H9 (cell line): ENCODE measurements at regions not wholly inside any gene's neighbourhood (a gene's known extent, or its start where the extent isn't known, plus 50 kb on each side); places are given as distances from the start of the nearest gene placed in this dataset.

ENCODE experiments used
- DNase-seq: peaks from one replicate; pipeline ENCODE4 v3.0.0-alpha.2; 2017
- H2AFZ ChIP-seq: one replicate; pipeline ENCODE4 v1.6.1; 2013; ENCODE audit warnings: mild to moderate bottlenecking, low read length, control low read depth, moderate library complexity
- H2AK5ac ChIP-seq: 2 replicates; pipeline ENCODE4 v1.6.1; 2013; ENCODE audit warnings: low read length, control low read depth, mixed read lengths; ENCODE audit not compliant: insufficient read length
- H2BK120ac ChIP-seq: one replicate; pipeline ENCODE4 v1.6.1; 2013; ENCODE audit warnings: low read depth, mild to moderate bottlenecking, low read length, control low read depth, inconsistent platforms; ENCODE audit not compliant: poor library complexity, severe bottlenecking
- H2BK12ac ChIP-seq: 2 replicates; pipeline ENCODE4 v1.6.1; 2013; ENCODE audit warnings: low read length, control low read depth, mixed read lengths, low read depth; ENCODE audit not compliant: insufficient read length
- H2BK15ac ChIP-seq: 2 replicates; pipeline ENCODE4 v1.6.1; 2013; ENCODE audit warnings: low read depth, low read length, control low read depth
- H2BK20ac ChIP-seq: one replicate; pipeline ENCODE4 v1.6.1; 2013; ENCODE audit warnings: low read depth, mild to moderate bottlenecking, low read length, control low read depth, inconsistent platforms; ENCODE audit not compliant: poor library complexity, severe bottlenecking
- H2BK5ac ChIP-seq: 2 replicates; pipeline ENCODE4 v1.6.1; 2013; ENCODE audit warnings: low read length, control low read depth, mixed read lengths; ENCODE audit not compliant: insufficient read length
- H3K14ac ChIP-seq: 2 replicates; pipeline ENCODE4 v1.6.1; 2013; ENCODE audit warnings: low read length, control low read depth; ENCODE audit not compliant: insufficient read depth
- H3K18ac ChIP-seq: 2 replicates; pipeline ENCODE4 v1.6.1; 2013; ENCODE audit warnings: low read depth, mild to moderate bottlenecking, mixed read lengths, low read length, control low read depth; ENCODE audit not compliant: insufficient read length
- H3K23ac ChIP-seq: 2 replicates; pipeline ENCODE4 v1.6.1; 2013; ENCODE audit warnings: low read length, control low read depth, mixed read lengths, low read depth; ENCODE audit not compliant: insufficient read length
- H3K23me2 ChIP-seq: 2 replicates; pipeline ENCODE4 v1.6.1; 2013; ENCODE audit warnings: low read depth, mild to moderate bottlenecking, mixed read lengths, low read length, control low read depth; ENCODE audit not compliant: insufficient read length, poor library complexity, severe bottlenecking
- H3K27ac ChIP-seq: 2 replicates; pipeline ENCODE4 v1.5.1; 2013; ENCODE audit warnings: low read length, control low read depth, mixed read lengths, low read depth; ENCODE audit not compliant: insufficient read length
- H3K27me3 ChIP-seq: 2 replicates; pipeline ENCODE4 v1.6.1; 2013; ENCODE audit warnings: low read length, control low read depth, inconsistent platforms; ENCODE audit not compliant: insufficient read depth
- H3K4ac ChIP-seq: 2 replicates; pipeline ENCODE4 v1.6.1; 2013; ENCODE audit warnings: low read depth, mild to moderate bottlenecking, control low read depth, inconsistent platforms, low read length, moderate library complexity
- H3K4me1 ChIP-seq: 2 replicates; pipeline ENCODE4 v1.6.1; 2013; ENCODE audit warnings: low read length, control low read depth, inconsistent platforms; ENCODE audit not compliant: insufficient read depth
- H3K4me2 ChIP-seq: 2 replicates; pipeline ENCODE4 v1.6.1; 2013; ENCODE audit warnings: low read length, control low read depth, mixed read lengths; ENCODE audit not compliant: insufficient read length, insufficient read depth
- H3K56ac ChIP-seq: 2 replicates; pipeline ENCODE4 v1.6.1; 2013; ENCODE audit warnings: low read depth, mild to moderate bottlenecking, mixed read lengths, low read length, control low read depth; ENCODE audit not compliant: insufficient read length
- H3K79me1 ChIP-seq: 2 replicates; pipeline ENCODE4 v1.6.1; 2013; ENCODE audit warnings: low read depth, mild to moderate bottlenecking, moderate library complexity, low read length, control low read depth, inconsistent platforms; ENCODE audit not compliant: insufficient read depth, poor library complexity, severe bottlenecking
- H3K79me2 ChIP-seq: 2 replicates; pipeline ENCODE4 v1.6.1; 2013; ENCODE audit warnings: low read length, control low read depth, inconsistent platforms; ENCODE audit not compliant: insufficient read depth
- H3K9ac ChIP-seq: 2 replicates; pipeline ENCODE4 v1.6.1; 2013; ENCODE audit warnings: low read length, control low read depth, mixed read lengths; ENCODE audit not compliant: insufficient read length; ENCODE audit errors: extremely low read depth
- H3K9me3 ChIP-seq: one replicate; pipeline ENCODE4 v1.6.1; 2013; ENCODE audit warnings: low read depth, low read length, inconsistent platforms; ENCODE audit not compliant: control insufficient read depth
- H3T11ph ChIP-seq: one replicate; pipeline ENCODE4 v1.6.1; 2013; ENCODE audit warnings: mild to moderate bottlenecking, low read length, control low read depth, inconsistent platforms
- H4K20me1 ChIP-seq: one replicate; pipeline ENCODE4 v1.6.1; 2013; ENCODE audit not compliant: control insufficient read depth, insufficient read length, insufficient read depth
- H4K5ac ChIP-seq: 2 replicates; pipeline ENCODE4 v1.6.1; 2013; ENCODE audit warnings: low read depth, mild to moderate bottlenecking, mixed read lengths, low read length, control low read depth; ENCODE audit not compliant: insufficient read length
- H4K8ac ChIP-seq: replicated peaks from 2 replicates; pipeline ENCODE4 v1.6.1; 2013; ENCODE audit warnings: low read length, control low read depth, mixed read lengths, low read depth; ENCODE audit not compliant: insufficient read length
- H4K91ac ChIP-seq: 2 replicates; pipeline ENCODE4 v1.6.1; 2013; ENCODE audit warnings: low read depth, mild to moderate bottlenecking, moderate library complexity, mixed read lengths, low read length, control low read depth; ENCODE audit not compliant: insufficient read length
- H3K27ac Mint-ChIP-seq, 3 experiments: 2 replicates in 2 of 3; 3 replicates in 1 of 3; pipeline ENCODE4 v1.8.0; 2020 to 2021; ENCODE audit warnings: mixed read lengths in 3 of 3, mild to moderate bottlenecking in 1 of 3, moderate library complexity in 1 of 3
- H3K27me3 Mint-ChIP-seq: 2 replicates; pipeline ENCODE4 v1.8.0; 2021; ENCODE audit warnings: low read depth, mild to moderate bottlenecking, moderate library complexity, mixed read lengths
- H3K36me3 Mint-ChIP-seq, 3 experiments: 2 replicates in 2 of 3; 3 replicates in 1 of 3; pipeline ENCODE4 v1.8.0; 2020 to 2021; ENCODE audit warnings: low read depth in 3 of 3, mixed read lengths in 3 of 3; ENCODE audit not compliant: insufficient read depth in 1 of 3
- H3K4me1 Mint-ChIP-seq, 2 experiments: 2 replicates each; pipeline ENCODE4 v1.8.0; 2020; ENCODE audit warnings: mixed read lengths in 2 of 2
- H3K4me3 Mint-ChIP-seq, 2 experiments: 2 replicates in 1 of 2; 3 replicates in 1 of 2; pipeline ENCODE4 v1.8.0; 2020 to 2021; ENCODE audit warnings: mild to moderate bottlenecking in 2 of 2, mixed read lengths in 2 of 2, moderate library complexity in 1 of 2
- H3K9me3 Mint-ChIP-seq, 2 experiments: 2 replicates in 1 of 2; 3 replicates in 1 of 2; pipeline ENCODE4 v1.8.0; 2020; ENCODE audit warnings: mild to moderate bottlenecking in 2 of 2, mixed read lengths in 2 of 2, moderate library complexity in 1 of 2
- WGBS: extraction: QIAGEN DNeasy Blood & Tissue Kit; methylation state at CpG from one replicate; pipeline ENCODE4 v1.1.7; 2013; ENCODE audit warnings: missing lambda C conversion rate, low lambda C conversion rate, mixed read lengths; ENCODE audit not compliant: insufficient read length; ENCODE audit errors: extremely low coverage; 5-methylcytosine and 5-hydroxymethylcytosine counted together
- TF ChIP-seq, protein P1 (sequence below): fragments of 200-600 bp; sonication (generic); conservative IDR thresholded peaks from 3 replicates; pipeline ENCODE4 v1.8.0; 2021; ENCODE audit warnings: antibody characterized with exemption, mild to moderate bottlenecking

DNA sequence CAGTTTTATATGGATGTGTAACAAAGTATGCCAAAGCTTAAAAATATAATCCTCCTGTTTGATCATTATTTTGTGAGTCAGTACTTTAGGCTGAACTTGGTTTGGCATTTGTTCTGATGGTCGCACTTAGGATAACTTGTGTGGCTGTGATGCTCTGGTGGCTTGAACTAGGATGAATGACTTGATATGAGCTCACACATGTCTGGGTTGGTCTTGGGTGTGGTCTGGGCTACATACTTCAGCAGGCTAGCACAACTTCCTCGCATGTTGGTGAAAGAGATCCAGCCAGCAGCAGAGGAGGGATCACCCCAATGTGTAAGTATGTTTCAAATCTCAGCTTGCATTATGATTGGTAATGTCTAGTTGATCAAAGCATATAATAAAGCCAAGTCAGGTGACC is 969.1 kb upstream of the PCDH9 start:
- H3K27ac Mint-ChIP-seq, result no peak overlapping the region
- no peak overlapping the region for H3K4ac ChIP-seq
- no peak overlapping the region for H4K8ac ChIP-seq
- H2BK20ac ChIP-seq, result no peak overlapping the region
- no peak overlapping the region for H3K23ac ChIP-seq
- TF ChIP-seq, protein P1, sequence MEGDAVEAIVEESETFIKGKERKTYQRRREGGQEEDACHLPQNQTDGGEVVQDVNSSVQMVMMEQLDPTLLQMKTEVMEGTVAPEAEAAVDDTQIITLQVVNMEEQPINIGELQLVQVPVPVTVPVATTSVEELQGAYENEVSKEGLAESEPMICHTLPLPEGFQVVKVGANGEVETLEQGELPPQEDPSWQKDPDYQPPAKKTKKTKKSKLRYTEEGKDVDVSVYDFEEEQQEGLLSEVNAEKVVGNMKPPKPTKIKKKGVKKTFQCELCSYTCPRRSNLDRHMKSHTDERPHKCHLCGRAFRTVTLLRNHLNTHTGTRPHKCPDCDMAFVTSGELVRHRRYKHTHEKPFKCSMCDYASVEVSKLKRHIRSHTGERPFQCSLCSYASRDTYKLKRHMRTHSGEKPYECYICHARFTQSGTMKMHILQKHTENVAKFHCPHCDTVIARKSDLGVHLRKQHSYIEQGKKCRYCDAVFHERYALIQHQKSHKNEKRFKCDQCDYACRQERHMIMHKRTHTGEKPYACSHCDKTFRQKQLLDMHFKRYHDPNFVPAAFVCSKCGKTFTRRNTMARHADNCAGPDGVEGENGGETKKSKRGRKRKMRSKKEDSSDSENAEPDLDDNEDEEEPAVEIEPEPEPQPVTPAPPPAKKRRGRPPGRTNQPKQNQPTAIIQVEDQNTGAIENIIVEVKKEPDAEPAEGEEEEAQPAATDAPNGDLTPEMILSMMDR, result no peak
- H3K4me3 Mint-ChIP-seq, result no peak overlapping the region
- H3K9me3 Mint-ChIP-seq, result no peaks in the 10 kb centered on the region
- DNase-seq, result no peak
- H3K56ac ChIP-seq, result no peak overlapping the region
- H2AFZ ChIP-seq, result no peak overlapping the region
- no CpG with 5 or more reads among the region's 2 CpGs for WGBS
- no peak overlapping the region for H3K27ac ChIP-seq
- H3K4me1 ChIP-seq, result no peaks in the 10 kb centered on the region
- H2BK12ac ChIP-seq, result no peak overlapping the region
- H3K79me2 ChIP-seq, result no peaks in the 10 kb centered on the region
- H3K9me3 ChIP-seq, result no peaks in the 10 kb centered on the region
- H3K36me3 Mint-ChIP-seq, result no peaks in the 10 kb centered on the region
- H3K23me2 ChIP-seq, result no peaks in the 10 kb centered on the region
- H3K9ac ChIP-seq, result no peak overlapping the region
- no peak overlapping the region for H3K14ac ChIP-seq
- no peaks in the 10 kb centered on the region for H3K27me3 ChIP-seq
- no peaks in the 10 kb centered on the region for H3K4me1 Mint-ChIP-seq
- H4K5ac ChIP-seq, result no peak overlapping the region
- no peak overlapping the region for H3K4me2 ChIP-seq
- H3K18ac ChIP-seq, result no peak overlapping the region
- H2BK120ac ChIP-seq, result no peak overlapping the region
- no peaks in the 10 kb centered on the region for H3K79me1 ChIP-seq
- H2BK5ac ChIP-seq, result no peak overlapping the region
- H3T11ph ChIP-seq, result no peak overlapping the region
- H2AK5ac ChIP-seq, result no peak overlapping the region
- no peaks in the 10 kb centered on the region for H4K20me1 ChIP-seq
- H4K91ac ChIP-seq, result no peak overlapping the region
- no peaks in the 10 kb centered on the region for H3K27me3 Mint-ChIP-seq
- H2BK15ac ChIP-seq, result no peak overlapping the region
